GM23248 (cell line): ENCODE measurements at regions not wholly inside any gene's neighbourhood (a gene's known extent, or its start where the extent isn't known, plus 50 kb on each side); places are given as distances from the start of the nearest gene placed in this dataset.

ENCODE experiments used
- DNase-seq: peaks from one replicate; pipeline ENCODE4 v3.0.0-alpha.2; 2015
- H2AFZ ChIP-seq: fragments of 200-600 bp; sonication (generic); 2 replicates; pipeline ENCODE4 v1.6.1; 2016; ENCODE audit warnings: antibody characterized with exemption
- H3F3A ChIP-seq: fragments of 200-600 bp; sonication (generic); 2 replicates; pipeline ENCODE4 v1.6.1; 2016; ENCODE audit warnings: mild to moderate bottlenecking, antibody characterized with exemption, mixed run types; ENCODE audit not compliant: insufficient read depth
- H3K27ac ChIP-seq: fragments of 200-600 bp; sonication (generic); 2 replicates; pipeline ENCODE4 v1.5.1; 2016; ENCODE audit warnings: mild to moderate bottlenecking
- H3K27me3 ChIP-seq: fragments of 200-600 bp; sonication (generic); replicated peaks from 2 replicates; pipeline ENCODE4 v1.6.1; 2016; ENCODE audit warnings: mild to moderate bottlenecking; ENCODE audit not compliant: insufficient read depth
- H3K36me3 ChIP-seq: fragments of 200-600 bp; sonication (generic); 2 replicates; pipeline ENCODE4 v1.6.1; 2016; ENCODE audit warnings: low read depth, mild to moderate bottlenecking
- H3K4me1 ChIP-seq: fragments of 200-600 bp; sonication (generic); 2 replicates; pipeline ENCODE4 v1.6.1; 2016; ENCODE audit warnings: mild to moderate bottlenecking; ENCODE audit not compliant: insufficient read depth
- H3K4me2 ChIP-seq: fragments of 200-600 bp; sonication (generic); one replicate; pipeline ENCODE4 v1.6.1; 2016; ENCODE audit warnings: mild to moderate bottlenecking; ENCODE audit not compliant: unreplicated experiment
- H3K4me3 ChIP-seq: fragments of 200-600 bp; sonication (generic); 2 replicates; pipeline ENCODE4 v1.5.1; 2016; ENCODE audit warnings: mild to moderate bottlenecking
- H3K79me2 ChIP-seq: fragments of 200-600 bp; sonication (generic); 2 replicates; pipeline ENCODE4 v1.6.1; 2016; ENCODE audit warnings: mild to moderate bottlenecking; ENCODE audit not compliant: insufficient read depth
- H3K9ac ChIP-seq: fragments of 200-600 bp; sonication (generic); 2 replicates; pipeline ENCODE4 v1.6.1; 2016; ENCODE audit warnings: mild to moderate bottlenecking
- H3K9me2 ChIP-seq: fragments of 200-600 bp; sonication (generic); 2 replicates; pipeline ENCODE4 v1.6.1; 2016; ENCODE audit warnings: mixed run types, mild to moderate bottlenecking, moderate library complexity; ENCODE audit not compliant: insufficient read depth
- H3K9me3 ChIP-seq: fragments of 200-600 bp; sonication (generic); one replicate; pipeline ENCODE4 v1.6.1; 2017; ENCODE audit warnings: low read depth
- H4K20me1 ChIP-seq: fragments of 200-600 bp; sonication (generic); 2 replicates; pipeline ENCODE4 v1.6.0; 2016; ENCODE audit not compliant: insufficient read depth
- EZH2 ChIP-seq: fragments of 200-600 bp; sonication (generic); IDR thresholded peaks from 2 replicates; pipeline ENCODE4 v1.6.1; 2018; ENCODE audit warnings: antibody characterized with exemption, mild to moderate bottlenecking; ENCODE audit not compliant: insufficient read depth, poor library complexity, severe bottlenecking
- EZH2phosphoT487 ChIP-seq: fragments of 200-600 bp; sonication (generic); IDR thresholded peaks from 2 replicates; pipeline ENCODE4 v1.6.1; 2018; ENCODE audit warnings: antibody characterized with exemption, moderate library complexity, mild to moderate bottlenecking, low read depth; ENCODE audit not compliant: insufficient read depth
- WGBS, 2 experiments: methylation state at CpG; one replicate each; pipeline ENCODE4 v1.1.6; 2015 to 2017; ENCODE audit warnings: low lambda C conversion rate in 2 of 2, low coverage in 1 of 2; ENCODE audit errors: missing lambda C conversion rate in 2 of 2; 5-methylcytosine and 5-hydroxymethylcytosine counted together
- in situ Hi-C: fragments of 300-500 bp; cut with MboI; formaldehyde crosslinking; loops from 2 replicates; pipeline ENCODE4 v1.15.0; 2020

- H4K20me1 ChIP-seq, result no peaks in the 10 kb centered on the region
- H3K9ac ChIP-seq, result no peak overlapping the region
- H3K9me3 ChIP-seq, result no peaks in the 10 kb centered on the region
- no peaks in the 10 kb centered on the region for H3K4me1 ChIP-seq
- no peaks in the 10 kb centered on the region for H3K36me3 ChIP-seq
- H3K27me3 ChIP-seq, result no peaks in the 10 kb centered on the region
- no peak overlapping the region for H3K4me2 ChIP-seq
- H3K79me2 ChIP-seq, result no peaks in the 10 kb centered on the region
- no peak for DNase-seq
- no peak overlapping the region for H3K27ac ChIP-seq
- no peaks in the 10 kb centered on the region for H3F3A ChIP-seq
- H2AFZ ChIP-seq, result no peak overlapping the region
- in situ Hi-C loops, result no loop called here
- H3K4me3 ChIP-seq, result no peak overlapping the region
- no peak for TF ChIP-seq EZH2
- TF ChIP-seq EZH2phosphoT487, result no peak
- no peaks in the 10 kb centered on the region for H3K9me2 ChIP-seq
These were observed 259.4 kb upstream of the ETAA1 start for GRCh38 chr2:67137699-67138098.

GRCh38 chr2:67142071-67142470 lies 255.1 kb upstream of the ETAA1 start:
- no peaks in the 10 kb centered on the region for H3K9me2 ChIP-seq
- no peak overlapping the region for H3K9ac ChIP-seq
- no peaks in the 10 kb centered on the region for H4K20me1 ChIP-seq
- no peak overlapping the region for H3K4me2 ChIP-seq
- in situ Hi-C loops, result no loop called here
- no peaks in the 10 kb centered on the region for H3K27me3 ChIP-seq
- no peak overlapping the region for H2AFZ ChIP-seq
- no peak overlapping the region for H3K4me3 ChIP-seq
- H3K36me3 ChIP-seq, result no peaks in the 10 kb centered on the region
- H3K4me1 ChIP-seq, result no peaks in the 10 kb centered on the region
- H3K79me2 ChIP-seq, result no peaks in the 10 kb centered on the region
- H3K27ac ChIP-seq, result no peak overlapping the region
- 22 to 29% methylated on average over 1 of the region's 1 CpG for WGBS, 2 experiments
- no peaks in the 10 kb centered on the region for H3K9me3 ChIP-seq
- H3F3A ChIP-seq, result no peaks in the 10 kb centered on the region
- TF ChIP-seq EZH2, result no peak
- TF ChIP-seq EZH2phosphoT487, result no peak
- DNase-seq, result no peak

- H4K20me1 ChIP-seq, result no peaks in the 10 kb centered on the region
- H3K4me2 ChIP-seq, result no peak overlapping the region
- no peaks in the 10 kb centered on the region for H3K27me3 ChIP-seq
- no peak for DNase-seq
- H3K9me3 ChIP-seq, result no peaks in the 10 kb centered on the region
- H2AFZ ChIP-seq, result no peak overlapping the region
- no peaks in the 10 kb centered on the region for H3F3A ChIP-seq
- H3K4me1 ChIP-seq, result no peaks in the 10 kb centered on the region
- no peaks in the 10 kb centered on the region for H3K79me2 ChIP-seq
- H3K9ac ChIP-seq, result no peak overlapping the region
- no peaks in the 10 kb centered on the region for H3K36me3 ChIP-seq
- 77 to 79% methylated on average over 2 of the region's 2 CpGs for WGBS, 2 experiments
- no peak overlapping the region for H3K4me3 ChIP-seq
- in situ Hi-C loops, result no loop called here
- no peak overlapping the region for H3K27ac ChIP-seq
- TF ChIP-seq EZH2phosphoT487, result no peak
- TF ChIP-seq EZH2, result no peak
- no peaks in the 10 kb centered on the region for H3K9me2 ChIP-seq
These were observed 254.4 kb upstream of the ETAA1 start for GRCh38 chr2:67142741-67143140.

GRCh38 chr2:67145851-67146250 lies 251.3 kb upstream of the ETAA1 start:
- Histone ChIP-seq H3K36me3 (no peaks in the 10 kb centered on the region), H2AFZ (no peak overlapping the region), H3K27ac (no peak overlapping the region), H3F3A (no peaks in the 10 kb centered on the region), H3K4me3 (no peak overlapping the region), H3K9ac (no peak overlapping the region), H3K79me2 (no peaks in the 10 kb centered on the region), H3K4me1 (no peaks in the 10 kb centered on the region), H3K4me2 (no peak overlapping the region), H3K9me3 (no peaks in the 10 kb centered on the region), H3K27me3 (no peaks in the 10 kb centered on the region), H3K9me2 (no peaks in the 10 kb centered on the region), H4K20me1 (no peaks in the 10 kb centered on the region)
- WGBS, 2 experiments, result 85 to 93% methylated on average over 1 of the region's 1 CpG
- TF ChIP-seq EZH2phosphoT487, result no peak
- no peak for TF ChIP-seq EZH2
- in situ Hi-C loops, result no loop called here
- DNase-seq, result no peak

GRCh38 chr2:67156796-67157195 lies 240.3 kb upstream of the ETAA1 start:
- TF ChIP-seq EZH2phosphoT487 (no peak), EZH2 (no peak)
- no peak overlapping the region for H3K4me2 ChIP-seq
- no peaks in the 10 kb centered on the region for H3K9me2 ChIP-seq
- no peak overlapping the region for H3K9ac ChIP-seq
- 52 to 55% methylated on average over 3 of the region's 3 CpGs for WGBS, 2 experiments
- no peaks in the 10 kb centered on the region for H3K27me3 ChIP-seq
- no peaks in the 10 kb centered on the region for H3F3A ChIP-seq
- H2AFZ ChIP-seq, result no peak overlapping the region
- no peaks in the 10 kb centered on the region for H3K79me2 ChIP-seq
- in situ Hi-C loops, result no loop called here
- no peaks in the 10 kb centered on the region for H3K9me3 ChIP-seq
- no peaks in the 10 kb centered on the region for H3K36me3 ChIP-seq
- H4K20me1 ChIP-seq, result no peaks in the 10 kb centered on the region
- no peaks in the 10 kb centered on the region for H3K4me1 ChIP-seq
- H3K27ac ChIP-seq, result no peak overlapping the region
- H3K4me3 ChIP-seq, result no peak overlapping the region
- DNase-seq, result no peak
